OCI-LY1 (cell line): ENCODE measurements at regions not wholly inside any gene's neighbourhood (a gene's known extent, or its start where the extent isn't known, plus 50 kb on each side); places are given as distances from the start of the nearest gene placed in this dataset.
"Not testable (repeated sequence)": the region's sequence is repeated elsewhere in the genome, so short reads cannot be mapped to it uniquely, and the experiment has no call there.

Source experiments
- CTCF ChIP-seq: fragments of 200-600 bp; sonication (generic), shearing (Covaris generic); IDR thresholded peaks from 2 replicates; pipeline ENCODE4 v1.5.1; 2017; ENCODE audit warnings: mild to moderate bottlenecking, antibody characterized with exemption, low read length, moderate library complexity, mixed read lengths
- EZH2 ChIP-seq: fragments of 200-600 bp; sonication (generic), shearing (Covaris generic); IDR thresholded peaks from 2 replicates; pipeline ENCODE4 v1.8.0; 2017; ENCODE audit warnings: borderline replicate concordance, mixed run types, mild to moderate bottlenecking, antibody characterized with exemption, low read length, moderate library complexity, mixed read lengths

- TF ChIP-seq CTCF, EZH2: not testable (repeated sequence)
These were observed 390.5 kb downstream of the CNTNAP3B start for GRCh38 chr9:41738681-41739080.
